NCI-H1694 treated with DMSO at 0.1 percent for 48 hours (cell line): ENCODE measurements at regions not wholly inside any gene's neighbourhood (a gene's known extent, or its start where the extent isn't known, plus 50 kb on each side); places are given as distances from the start of the nearest gene placed in this dataset.

ENCODE experiments used
- DNase-seq: peaks from one replicate; lab custom pipeline; 2025; lab: John Stamatoyannopoulos, UW

- DNase-seq: no peak
Measured at GRCh38 chr2:139271879-139272278, 491.7 kb upstream of the NXPH2 start.

GRCh38 chr2:139271149-139271548 is 491.0 kb upstream of the NXPH2 start:
- DNase-seq: no peak

- DNase-seq: no peak
Measured at GRCh38 chr2:139260052-139260430, 479.9 kb upstream of the NXPH2 start.

- no peak for DNase-seq
Measured at GRCh38 chr2:139259422-139260051, 479.3 kb upstream of the NXPH2 start.

GRCh38 chr2:139241286-139241685 is 461.1 kb upstream of the NXPH2 start:
- no peak for DNase-seq

- DNase-seq: no peak
Measured at GRCh38 chr2:139237023-139237422, 456.8 kb upstream of the NXPH2 start.

GRCh38 chr2:139230881-139231280 is 450.7 kb upstream of the NXPH2 start:
- DNase-seq: no peak

- no peak for DNase-seq
Measured at GRCh38 chr2:139228276-139228675, 448.1 kb upstream of the NXPH2 start.

GRCh38 chr2:139225961-139226360 is 445.8 kb upstream of the NXPH2 start:
- DNase-seq: no peak

- no peak for DNase-seq
Measured at GRCh38 chr2:139218181-139218580, 438.0 kb upstream of the NXPH2 start.

GRCh38 chr2:139217641-139218040 is 437.5 kb upstream of the NXPH2 start:
- DNase-seq: no peak

- no peak for DNase-seq
Measured at GRCh38 chr2:139216435-139216834, 436.2 kb upstream of the NXPH2 start.

- no peak for DNase-seq
Measured at GRCh38 chr2:139214801-139215200, 434.6 kb upstream of the NXPH2 start.

GRCh38 chr2:139209586-139209985 is 429.4 kb upstream of the NXPH2 start:
- no peak for DNase-seq

GRCh38 chr2:139201516-139201915 is 421.3 kb upstream of the NXPH2 start:
- DNase-seq: no peak

GRCh38 chr2:139196754-139197153 is 416.6 kb upstream of the NXPH2 start:
- no peak for DNase-seq

- DNase-seq: no peak
Measured at GRCh38 chr2:139194546-139194945, 414.4 kb upstream of the NXPH2 start.

GRCh38 chr2:139177041-139177440 is 396.9 kb upstream of the NXPH2 start:
- DNase-seq: no peak

GRCh38 chr2:139175510-139175909 is 395.3 kb upstream of the NXPH2 start:
- DNase-seq: no peak

GRCh38 chr2:139170406-139170805 is 390.2 kb upstream of the NXPH2 start:
- DNase-seq: no peak

- peak; percentile 60 for DNase-seq
Measured at GRCh38 chr2:139165601-139166000, 385.4 kb upstream of the NXPH2 start.

- no peak for DNase-seq
Measured at GRCh38 chr2:139165041-139165440, 384.9 kb upstream of the NXPH2 start.

GRCh38 chr2:139162957-139163356 is 382.8 kb upstream of the NXPH2 start:
- DNase-seq: no peak

- no peak for DNase-seq
Measured at GRCh38 chr2:139162456-139162855, 382.3 kb upstream of the NXPH2 start.

GRCh38 chr2:139160836-139161235 is 380.6 kb upstream of the NXPH2 start:
- DNase-seq: no peak
